AG09309 (cell line): ENCODE measurements at regions not wholly inside any gene's neighbourhood (a gene's known extent, or its start where the extent isn't known, plus 50 kb on each side); places are given as distances from the start of the nearest gene placed in this dataset.

ENCODE experiments used
- DNase-seq: peaks from one replicate; pipeline ENCODE4 v3.0.0-alpha.2; 2010; ENCODE audit warnings: low read depth
- H3K4me3 ChIP-seq: 2 replicates; pipeline ENCODE4 v1.5.1; 2011; ENCODE audit warnings: mild to moderate bottlenecking, low read depth, low read length, moderate library complexity; ENCODE audit not compliant: control insufficient read depth
- TF ChIP-seq, protein P1 (sequence below): IDR thresholded peaks from 2 replicates; pipeline ENCODE4 v1.5.1; 2011; ENCODE audit warnings: mild to moderate bottlenecking, low read depth, low read length, inconsistent platforms; ENCODE audit not compliant: insufficient read depth, control insufficient read depth; ENCODE audit errors: missing control alignments

DNA sequence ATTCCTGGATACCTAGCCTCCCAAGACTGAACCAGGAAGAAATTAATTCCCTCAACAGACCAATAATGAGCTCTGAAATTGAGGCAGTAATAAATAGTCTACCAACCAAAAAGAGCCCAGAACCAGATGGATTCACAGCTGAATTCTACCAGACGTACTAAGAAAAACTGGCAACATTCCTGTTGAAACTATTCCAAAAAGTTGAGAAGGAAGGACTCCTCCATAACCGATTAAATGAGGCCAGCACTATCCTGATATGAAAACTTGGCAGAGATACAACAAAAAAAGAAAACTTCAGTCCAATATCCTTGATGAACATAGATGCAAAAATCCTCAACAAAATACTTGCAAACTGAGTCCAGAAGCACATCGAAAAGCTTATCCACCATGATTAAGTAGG is 392.5 kb upstream of the GRAMD2B start:
- no peak for DNase-seq
- TF ChIP-seq, protein P1, sequence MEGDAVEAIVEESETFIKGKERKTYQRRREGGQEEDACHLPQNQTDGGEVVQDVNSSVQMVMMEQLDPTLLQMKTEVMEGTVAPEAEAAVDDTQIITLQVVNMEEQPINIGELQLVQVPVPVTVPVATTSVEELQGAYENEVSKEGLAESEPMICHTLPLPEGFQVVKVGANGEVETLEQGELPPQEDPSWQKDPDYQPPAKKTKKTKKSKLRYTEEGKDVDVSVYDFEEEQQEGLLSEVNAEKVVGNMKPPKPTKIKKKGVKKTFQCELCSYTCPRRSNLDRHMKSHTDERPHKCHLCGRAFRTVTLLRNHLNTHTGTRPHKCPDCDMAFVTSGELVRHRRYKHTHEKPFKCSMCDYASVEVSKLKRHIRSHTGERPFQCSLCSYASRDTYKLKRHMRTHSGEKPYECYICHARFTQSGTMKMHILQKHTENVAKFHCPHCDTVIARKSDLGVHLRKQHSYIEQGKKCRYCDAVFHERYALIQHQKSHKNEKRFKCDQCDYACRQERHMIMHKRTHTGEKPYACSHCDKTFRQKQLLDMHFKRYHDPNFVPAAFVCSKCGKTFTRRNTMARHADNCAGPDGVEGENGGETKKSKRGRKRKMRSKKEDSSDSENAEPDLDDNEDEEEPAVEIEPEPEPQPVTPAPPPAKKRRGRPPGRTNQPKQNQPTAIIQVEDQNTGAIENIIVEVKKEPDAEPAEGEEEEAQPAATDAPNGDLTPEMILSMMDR: no peak
- H3K4me3 ChIP-seq: no peak overlapping the region

DNA sequence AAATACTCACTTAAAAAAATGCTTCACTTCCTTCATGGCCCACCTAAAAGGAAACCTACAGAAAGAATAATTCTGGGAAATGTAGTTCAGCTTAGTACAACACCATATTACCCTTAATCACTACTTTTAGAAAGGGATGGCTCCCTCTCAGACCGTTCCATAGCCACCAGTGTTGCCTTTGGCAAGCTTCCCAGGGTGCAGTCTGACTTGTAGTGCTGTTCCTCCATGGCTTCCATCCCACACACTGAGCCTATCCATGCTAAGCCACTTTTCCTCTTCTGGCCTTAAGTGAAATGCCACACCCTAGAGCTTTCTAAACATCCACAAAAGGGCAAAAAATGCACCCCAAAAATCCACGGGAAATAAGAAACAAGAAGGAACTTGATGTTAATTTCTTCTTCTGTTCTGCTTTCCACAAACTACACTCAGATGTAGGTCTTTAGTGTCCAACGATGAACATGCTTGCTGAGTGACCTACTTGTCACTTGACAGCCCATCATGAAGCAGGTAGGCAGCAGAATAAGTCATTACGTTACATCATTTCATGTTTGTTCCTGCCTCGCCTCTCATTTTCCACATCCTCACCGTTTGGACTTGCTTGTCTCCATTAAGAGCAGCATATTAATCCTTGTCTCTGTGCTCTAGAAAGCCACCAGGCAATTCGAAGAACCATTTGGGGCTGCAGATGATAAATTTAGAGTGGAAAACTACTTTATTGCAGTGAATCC is 391.1 kb upstream of the GRAMD2B start:
- H3K4me3 ChIP-seq: no peak overlapping the region
- TF ChIP-seq, protein P1: no peak
- DNase-seq: no peak

DNA sequence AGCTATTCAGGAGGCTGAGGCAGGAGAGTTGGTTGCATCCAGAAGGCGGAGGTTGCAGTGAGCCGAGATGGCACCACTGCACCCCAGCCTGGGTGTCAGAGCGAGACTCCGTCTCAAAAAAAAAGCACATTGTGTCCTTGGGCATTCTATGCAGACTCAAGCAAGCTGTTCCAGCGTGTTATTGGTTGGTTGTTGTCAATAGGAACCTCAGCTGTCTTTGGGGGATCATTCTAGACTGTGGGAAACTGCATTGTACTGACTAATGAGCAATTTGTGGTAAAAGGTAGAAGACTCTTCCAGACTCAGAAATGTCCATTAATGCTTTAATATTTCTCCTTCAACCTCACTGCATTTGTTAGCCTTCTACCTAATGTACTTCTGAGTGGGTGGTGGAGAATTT is 379.5 kb upstream of the GRAMD2B start:
- no peak overlapping the region for H3K4me3 ChIP-seq
- DNase-seq: no peak
- TF ChIP-seq, protein P1: no peak

DNA sequence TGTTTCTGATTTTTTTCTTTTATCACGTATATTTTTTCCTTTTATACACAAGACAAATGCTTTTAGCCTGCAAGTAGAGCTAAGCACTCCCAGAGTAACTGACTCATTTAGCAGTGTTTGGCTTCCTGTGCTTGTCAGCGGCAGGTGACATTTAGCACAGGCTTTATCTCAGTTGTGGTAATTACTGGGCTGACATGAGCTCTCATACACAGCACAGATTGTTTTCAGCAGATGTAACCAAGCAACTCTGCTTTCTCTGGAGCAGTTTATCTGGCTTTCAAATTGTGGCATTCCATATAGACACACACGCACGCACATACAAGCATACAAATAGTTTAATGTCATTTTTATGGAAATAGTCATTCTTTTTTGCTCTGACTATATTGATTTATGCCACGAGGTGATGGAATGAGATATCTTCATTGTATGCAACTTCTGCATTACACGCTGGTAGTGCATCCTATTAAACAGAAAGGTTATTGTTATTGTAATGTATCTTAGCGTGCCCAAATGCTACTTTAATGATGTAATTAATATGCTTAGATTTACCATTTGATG is 379.0 kb upstream of the GRAMD2B start:
- TF ChIP-seq, protein P1: no peak
- no peak for DNase-seq
- no peak overlapping the region for H3K4me3 ChIP-seq

DNA sequence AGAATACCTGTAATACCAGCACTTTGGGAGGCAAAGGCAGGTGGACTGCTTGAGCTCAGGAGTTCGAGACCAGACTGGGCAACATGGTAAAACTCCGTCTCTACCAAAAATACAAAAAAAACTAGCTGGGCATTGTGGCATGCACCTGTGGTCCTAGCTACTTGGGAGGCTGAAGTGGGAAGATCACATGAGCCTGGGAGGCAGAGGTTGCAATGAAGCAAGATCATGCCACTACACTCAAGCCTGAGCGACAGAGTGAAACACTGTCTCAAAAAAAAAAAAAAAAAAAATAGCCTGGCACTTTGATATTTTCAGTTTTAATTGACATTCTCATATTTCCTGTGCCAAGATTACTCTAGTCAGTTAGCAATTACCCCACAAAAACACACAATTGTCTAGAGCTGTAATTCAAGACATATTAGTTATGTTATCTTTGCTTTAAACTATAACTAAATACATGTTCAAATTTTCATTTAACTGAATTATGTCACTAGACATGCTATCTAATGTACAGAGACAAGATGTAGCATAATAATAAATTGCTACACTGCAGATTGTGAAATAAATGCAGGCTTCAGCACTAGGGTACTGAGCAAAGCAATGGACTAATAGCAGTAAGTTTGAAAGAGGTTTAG is 378.2 kb upstream of the GRAMD2B start:
- no peak overlapping the region for H3K4me3 ChIP-seq
- TF ChIP-seq, protein P1: no peak
- no peak for DNase-seq

DNA sequence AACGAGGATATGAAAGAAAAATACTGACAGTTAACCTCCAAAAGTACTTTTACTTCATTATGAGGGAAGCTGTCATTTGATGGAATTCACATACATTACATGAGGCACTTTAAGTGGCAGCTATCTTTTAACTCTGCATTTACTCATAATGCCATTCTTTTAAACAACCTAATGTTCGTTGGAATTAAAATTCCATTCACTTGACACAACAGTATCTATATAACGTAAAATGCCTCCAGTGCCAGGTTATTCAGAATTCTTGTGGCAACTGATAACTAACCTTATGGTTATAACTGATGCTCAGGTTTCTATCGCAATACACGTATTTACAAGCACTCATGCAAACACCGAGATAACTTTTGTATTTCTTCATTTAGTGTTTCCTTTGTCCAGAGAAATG is 376.9 kb upstream of the GRAMD2B start:
- DNase-seq: no peak
- no peak overlapping the region for H3K4me3 ChIP-seq
- TF ChIP-seq, protein P1: no peak
